Chondrocyte (in vitro differentiated cells): ENCODE measurements at regions not wholly inside any gene's neighbourhood (a gene's known extent, or its start where the extent isn't known, plus 50 kb on each side); places are given as distances from the start of the nearest gene placed in this dataset.

Experiments used
- DNase-seq: peaks from one replicate; pipeline ENCODE4 v3.0.0; 2021; ENCODE audit warnings: mixed read lengths, low spot score
- H3K27ac Mint-ChIP-seq: one replicate; pipeline ENCODE4 v1.8.0; 2021; ENCODE audit warnings: mild to moderate bottlenecking, moderate library complexity, mixed read lengths; ENCODE audit not compliant: unreplicated experiment
- H3K27me3 Mint-ChIP-seq: 2 replicates; pipeline ENCODE4 v1.8.0; 2021; ENCODE audit warnings: low read depth, mixed read lengths
- H3K36me3 Mint-ChIP-seq: 2 replicates; pipeline ENCODE4 v1.8.0; 2021; ENCODE audit warnings: low read depth, mixed read lengths
- H3K4me1 Mint-ChIP-seq: 2 replicates; pipeline ENCODE4 v1.8.0; 2021; ENCODE audit warnings: low read depth, mild to moderate bottlenecking, mixed read lengths
- H3K4me3 Mint-ChIP-seq: one replicate; pipeline ENCODE4 v1.8.0; 2021; ENCODE audit warnings: mild to moderate bottlenecking, moderate library complexity, mixed read lengths; ENCODE audit not compliant: unreplicated experiment
- H3K9me3 Mint-ChIP-seq: 2 replicates; pipeline ENCODE4 v1.8.0; 2021; ENCODE audit warnings: low read depth, mixed read lengths
- CTCF ChIP-seq: fragments of 200-600 bp; sonication (generic); IDR thresholded peaks from 2 replicates; pipeline ENCODE4 v1.5.0; 2021; ENCODE audit warnings: antibody characterized with exemption, mild to moderate bottlenecking, moderate library complexity

DNA sequence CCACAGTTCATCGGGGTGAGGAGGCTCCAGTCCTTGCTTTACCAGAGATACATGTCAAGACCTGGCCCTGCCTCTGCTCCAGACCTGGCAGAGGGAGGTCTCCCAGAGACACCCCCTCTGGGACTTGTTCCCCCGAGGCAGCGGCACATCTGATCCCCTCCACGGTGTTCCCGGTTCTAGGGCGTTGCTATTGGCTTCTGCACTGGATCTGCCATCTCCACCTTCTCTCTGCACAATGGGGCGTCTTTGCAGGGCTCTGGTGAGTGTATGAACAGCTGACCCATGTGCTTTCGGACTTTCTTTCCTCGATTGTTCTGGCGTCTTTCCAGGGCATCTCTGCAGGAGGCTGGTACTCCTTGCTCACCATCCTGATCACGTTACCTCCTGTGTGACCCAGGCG lies 930.4 kb downstream of the TBC1D22A start:
- Mint-ChIP-seq H3K9me3 (peaks cover 11% of the 10 kb centered on the region), H3K36me3 (no peaks in the 10 kb centered on the region), H3K27ac (no peak overlapping the region), H3K4me1 (no peaks in the 10 kb centered on the region), H3K27me3 (no peaks in the 10 kb centered on the region), H3K4me3 (no peak overlapping the region)
- DNase-seq: no peak
- TF ChIP-seq CTCF: no peak

DNA sequence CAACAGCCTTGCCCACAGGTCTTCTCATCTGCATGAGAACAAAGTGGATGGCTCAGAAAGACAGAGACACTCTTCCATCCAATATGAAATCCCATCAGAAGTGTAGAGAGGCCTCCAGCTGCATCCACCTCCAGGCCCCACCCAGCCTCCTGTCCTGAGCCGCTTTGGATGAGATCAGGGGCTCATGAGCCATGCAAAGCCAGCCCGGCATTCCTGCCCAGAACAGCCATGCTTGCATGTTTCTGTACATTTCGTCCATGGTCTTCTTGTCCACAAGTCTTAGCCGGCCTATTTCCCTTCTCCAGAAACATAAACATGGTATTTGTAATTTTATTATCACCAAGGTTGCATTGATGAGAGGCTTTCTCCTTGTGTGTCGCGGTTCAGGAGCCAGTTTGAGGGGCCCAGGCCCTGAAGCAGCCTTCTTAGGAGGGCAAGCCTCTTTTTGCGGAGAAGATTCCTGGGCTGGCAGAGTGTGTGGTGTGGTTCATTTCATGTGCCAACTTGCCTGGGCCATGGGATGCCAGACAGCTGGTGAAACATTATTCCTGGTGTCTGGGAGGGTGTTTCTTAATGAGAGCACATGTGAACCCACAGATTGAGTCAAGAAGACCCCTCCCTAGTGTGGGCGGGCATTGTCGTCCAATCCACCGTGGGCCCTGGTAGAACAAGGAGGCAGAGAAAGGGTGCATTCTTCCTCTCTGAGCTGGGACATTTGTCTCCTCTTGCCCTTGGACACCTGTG lies 928.9 kb downstream of the TBC1D22A start:
- Mint-ChIP-seq H3K27me3 (no peaks in the 10 kb centered on the region), H3K9me3 (peaks cover 24% of the 10 kb centered on the region), H3K36me3 (no peaks in the 10 kb centered on the region), H3K27ac (no peak overlapping the region), H3K4me3 (no peak overlapping the region), H3K4me1 (no peaks in the 10 kb centered on the region)
- no peak for TF ChIP-seq CTCF
- no peak for DNase-seq

DNA sequence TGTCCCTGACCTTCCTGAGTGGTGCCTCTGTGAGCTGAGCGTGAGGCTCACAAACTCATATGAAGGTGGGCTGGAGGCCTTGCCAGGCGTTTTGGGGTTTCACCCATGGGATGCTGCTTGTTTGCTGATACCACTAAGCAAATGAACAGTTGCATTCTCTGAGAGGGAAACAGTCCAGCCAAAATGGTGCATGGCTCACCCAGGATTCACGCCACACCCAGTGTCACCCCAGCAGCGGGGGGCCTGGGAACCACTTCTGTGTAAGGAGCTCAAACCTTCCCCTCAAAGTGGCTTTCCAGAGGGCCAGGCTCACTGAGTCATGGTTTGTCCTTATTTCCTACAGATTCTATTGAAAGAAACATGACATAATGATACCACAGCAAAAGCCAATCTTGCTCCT lies 928.1 kb downstream of the TBC1D22A start:
- Mint-ChIP-seq H3K4me1 (no peaks in the 10 kb centered on the region), H3K27me3 (no peaks in the 10 kb centered on the region), H3K9me3 (peaks cover 26% of the 10 kb centered on the region), H3K4me3 (no peak overlapping the region), H3K27ac (no peak overlapping the region), H3K36me3 (no peaks in the 10 kb centered on the region)
- no peak for DNase-seq
- no peak for TF ChIP-seq CTCF

GRCh38 chr22:47690166-47690565 lies 927.7 kb downstream of the TBC1D22A start:
- Mint-ChIP-seq H3K27me3 (no peaks in the 10 kb centered on the region), H3K4me3 (no peak overlapping the region), H3K27ac (no peak overlapping the region), H3K36me3 (no peaks in the 10 kb centered on the region), H3K4me1 (no peaks in the 10 kb centered on the region), H3K9me3 (peaks cover 25% of the 10 kb centered on the region)
- no peak for DNase-seq
- TF ChIP-seq CTCF: no peak

GRCh38 chr22:47687776-47688175 lies 925.3 kb downstream of the TBC1D22A start:
- Mint-ChIP-seq H3K4me1 (no peaks in the 10 kb centered on the region), H3K27me3 (no peaks in the 10 kb centered on the region), H3K36me3 (peaks cover 2% of the 10 kb centered on the region), H3K27ac (no peak overlapping the region), H3K9me3 (peaks cover 40% of the 10 kb centered on the region), H3K4me3 (no peak overlapping the region)
- TF ChIP-seq CTCF: no peak
- no peak for DNase-seq
